PFSK-1 (cell line): ENCODE measurements at regions not wholly inside any gene's neighbourhood (a gene's known extent, or its start where the extent isn't known, plus 50 kb on each side); places are given as distances from the start of the nearest gene placed in this dataset.

Experiments
- FOXP2 ChIP-seq: optimal IDR thresholded peaks from 2 replicates; pipeline ENCODE3; 2011; ENCODE audit warnings: borderline replicate concordance, control low read depth, inconsistent platforms; ENCODE audit not compliant: insufficient read depth; ENCODE audit errors: extremely low read length, extremely low read depth
- POLR2AphosphoS5 ChIP-seq: IDR thresholded peaks from 2 replicates; pipeline ENCODE4 v1.6.1; 2012; ENCODE audit warnings: low read depth, mild to moderate bottlenecking, control low read depth, low read length, moderate library complexity
- SIN3A ChIP-seq: IDR thresholded peaks from 2 replicates; pipeline ENCODE4 v1.6.1; 2012; ENCODE audit warnings: mild to moderate bottlenecking, low read length, moderate library complexity, borderline replicate concordance; ENCODE audit not compliant: insufficient read depth
- TAF1 ChIP-seq: IDR thresholded peaks from 2 replicates; pipeline ENCODE4 v1.6.1; 2012; ENCODE audit warnings: low read length, control low read depth, borderline replicate concordance; ENCODE audit not compliant: insufficient read depth
- TF ChIP-seq, protein P1 (sequence below), 2 experiments: IDR thresholded peaks; 2 replicates each; pipeline versions ENCODE4 v1.6.1 to v1.8.0; 2011 to 2012; ENCODE audit warnings: low read depth in 2 of 2, low read length in 2 of 2, control low read depth in 1 of 2, inconsistent platforms in 1 of 2, mild to moderate bottlenecking in 1 of 2, moderate library complexity in 1 of 2; ENCODE audit not compliant: insufficient read depth in 1 of 2

DNA sequence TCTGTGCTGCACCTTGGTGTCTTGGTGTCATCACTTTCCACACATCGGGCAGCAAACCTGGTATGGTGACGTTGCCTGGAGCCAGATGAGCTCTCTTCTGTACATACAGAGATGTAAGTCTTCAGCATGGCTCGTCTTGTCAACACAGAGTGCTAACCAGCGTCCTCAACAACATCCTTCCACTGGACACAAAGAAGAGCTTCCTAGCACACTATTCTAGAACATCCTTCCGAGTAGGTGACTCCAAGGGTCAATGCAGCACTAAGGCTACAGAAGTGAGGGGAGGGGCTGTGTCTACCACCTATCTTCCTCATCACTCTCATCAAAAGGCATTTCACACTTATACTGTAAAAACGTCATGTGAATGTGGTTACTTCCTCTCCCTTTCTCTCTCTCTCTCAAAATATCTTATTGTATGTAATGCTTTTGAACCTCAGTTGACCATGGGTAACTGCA is 108.1 kb upstream of the SLC1A4 start:
- TF ChIP-seq POLR2AphosphoS5 (no peak), FOXP2 (no peak), SIN3A (no peak), TAF1 (no peak)
- TF ChIP-seq, protein P1, sequence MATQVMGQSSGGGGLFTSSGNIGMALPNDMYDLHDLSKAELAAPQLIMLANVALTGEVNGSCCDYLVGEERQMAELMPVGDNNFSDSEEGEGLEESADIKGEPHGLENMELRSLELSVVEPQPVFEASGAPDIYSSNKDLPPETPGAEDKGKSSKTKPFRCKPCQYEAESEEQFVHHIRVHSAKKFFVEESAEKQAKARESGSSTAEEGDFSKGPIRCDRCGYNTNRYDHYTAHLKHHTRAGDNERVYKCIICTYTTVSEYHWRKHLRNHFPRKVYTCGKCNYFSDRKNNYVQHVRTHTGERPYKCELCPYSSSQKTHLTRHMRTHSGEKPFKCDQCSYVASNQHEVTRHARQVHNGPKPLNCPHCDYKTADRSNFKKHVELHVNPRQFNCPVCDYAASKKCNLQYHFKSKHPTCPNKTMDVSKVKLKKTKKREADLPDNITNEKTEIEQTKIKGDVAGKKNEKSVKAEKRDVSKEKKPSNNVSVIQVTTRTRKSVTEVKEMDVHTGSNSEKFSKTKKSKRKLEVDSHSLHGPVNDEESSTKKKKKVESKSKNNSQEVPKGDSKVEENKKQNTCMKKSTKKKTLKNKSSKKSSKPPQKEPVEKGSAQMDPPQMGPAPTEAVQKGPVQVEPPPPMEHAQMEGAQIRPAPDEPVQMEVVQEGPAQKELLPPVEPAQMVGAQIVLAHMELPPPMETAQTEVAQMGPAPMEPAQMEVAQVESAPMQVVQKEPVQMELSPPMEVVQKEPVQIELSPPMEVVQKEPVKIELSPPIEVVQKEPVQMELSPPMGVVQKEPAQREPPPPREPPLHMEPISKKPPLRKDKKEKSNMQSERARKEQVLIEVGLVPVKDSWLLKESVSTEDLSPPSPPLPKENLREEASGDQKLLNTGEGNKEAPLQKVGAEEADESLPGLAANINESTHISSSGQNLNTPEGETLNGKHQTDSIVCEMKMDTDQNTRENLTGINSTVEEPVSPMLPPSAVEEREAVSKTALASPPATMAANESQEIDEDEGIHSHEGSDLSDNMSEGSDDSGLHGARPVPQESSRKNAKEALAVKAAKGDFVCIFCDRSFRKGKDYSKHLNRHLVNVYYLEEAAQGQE (IDR thresholded peaks at IDR 0.05; ENCODE audit: insufficient read depth in 1 of 2, low read depth in 2 of 2, low read length in 2 of 2), result no peak

DNA sequence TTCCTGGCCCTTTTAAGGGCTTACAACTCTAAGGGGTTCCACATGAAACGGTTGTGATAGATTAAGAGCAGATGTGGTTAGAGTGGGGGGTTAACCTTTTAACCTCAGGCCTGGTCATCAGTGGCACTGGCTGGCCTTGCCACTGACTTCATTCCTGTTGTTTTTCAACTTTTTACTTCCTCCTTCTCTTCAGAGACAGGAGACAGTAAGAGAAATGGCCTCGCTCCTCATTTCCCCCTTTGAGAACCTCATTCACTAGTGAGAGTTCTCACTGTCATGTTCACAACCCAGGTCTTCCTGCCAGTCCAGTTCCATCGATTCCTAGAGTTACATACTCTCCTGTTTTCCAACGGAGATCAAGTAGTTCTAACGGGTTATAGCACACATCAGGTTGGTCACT is 101.6 kb upstream of the SLC1A4 start:
- TF ChIP-seq POLR2AphosphoS5 (no peak), SIN3A (no peak), TAF1 (no peak), FOXP2 (no peak)
- TF ChIP-seq, protein P1 (IDR thresholded peaks at IDR 0.05; ENCODE audit: insufficient read depth in 1 of 2, low read depth in 2 of 2, low read length in 2 of 2), result no peak

DNA sequence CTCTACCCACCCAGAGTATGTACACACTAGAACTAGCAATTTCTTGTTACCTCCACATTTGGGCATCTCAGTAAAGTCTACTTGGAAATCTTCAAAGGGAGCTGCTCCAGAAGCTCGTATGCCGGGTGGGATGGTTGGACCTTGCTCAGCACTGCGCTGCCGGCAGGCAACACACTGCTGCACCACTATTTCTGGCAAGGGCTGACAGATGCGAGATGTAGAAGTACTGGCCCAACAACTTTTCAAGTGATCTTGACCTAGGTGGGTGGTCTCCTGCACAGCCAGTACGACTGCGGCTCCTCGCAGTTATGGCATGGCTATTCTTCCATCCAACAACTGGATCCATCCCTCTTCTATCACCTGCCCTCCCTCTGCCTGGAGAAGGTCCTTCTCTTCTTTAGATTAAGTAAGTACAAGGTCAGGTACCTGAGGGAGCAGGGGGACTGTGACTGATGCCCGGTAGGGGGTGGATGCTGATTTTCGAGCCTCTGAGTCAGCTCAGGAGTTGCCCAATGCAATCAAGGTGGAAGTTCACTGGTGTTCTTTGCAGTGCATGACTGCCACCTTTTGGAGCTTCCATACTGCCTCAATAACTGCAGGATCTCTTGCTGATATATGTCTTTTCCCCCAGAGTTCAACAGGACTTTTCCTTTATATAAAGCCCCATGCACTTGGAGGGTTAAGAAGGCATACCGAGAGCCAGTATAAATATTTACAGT is 100.4 kb upstream of the SLC1A4 start:
- no peak for TF ChIP-seq FOXP2
- no peak for TF ChIP-seq TAF1
- TF ChIP-seq, protein P1 (IDR thresholded peaks at IDR 0.05; ENCODE audit: insufficient read depth in 1 of 2, low read depth in 2 of 2, low read length in 2 of 2), result no peak
- no peak for TF ChIP-seq SIN3A
- TF ChIP-seq POLR2AphosphoS5, result no peak

DNA sequence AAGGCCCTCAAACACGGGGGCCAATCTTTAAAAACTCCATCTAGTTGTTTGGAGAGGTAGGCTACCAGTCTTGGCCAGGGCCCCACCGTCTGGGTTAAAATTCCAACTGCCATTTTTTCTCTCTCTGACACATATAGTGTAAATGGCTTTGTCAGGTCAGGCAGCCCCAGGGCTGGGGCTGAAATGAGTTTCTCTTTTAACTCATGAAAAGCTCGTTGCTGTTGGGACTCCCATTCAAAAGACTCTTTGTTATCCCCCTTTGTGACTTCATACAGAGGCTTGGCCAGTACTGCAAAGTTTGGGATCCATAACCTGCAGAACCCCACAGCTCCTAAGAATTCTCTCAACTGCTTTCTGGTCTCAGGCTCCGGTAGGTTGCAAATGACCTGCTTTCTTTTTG is 99.4 kb upstream of the SLC1A4 start:
- TF ChIP-seq, protein P1 (IDR thresholded peaks at IDR 0.05; ENCODE audit: insufficient read depth in 1 of 2, low read depth in 2 of 2, low read length in 2 of 2), result no peak
- TF ChIP-seq SIN3A, result no peak
- no peak for TF ChIP-seq FOXP2
- no peak for TF ChIP-seq TAF1
- no peak for TF ChIP-seq POLR2AphosphoS5
